Posterior vena cava (tissue), 2 donors: ENCODE measurements at regions not wholly inside any gene's neighbourhood (a gene's known extent, or its start where the extent isn't known, plus 50 kb on each side); places are given as distances from the start of the nearest gene placed in this dataset.
"Not testable (repeated sequence)": the region's sequence is repeated elsewhere in the genome, so short reads cannot be mapped to it uniquely, and the experiment has no call there.

ENCODE experiments used
- DNase-seq: peaks from one replicate; pipeline ENCODE4 v3.0.0-alpha.2; 2020; ENCODE audit warnings: low spot score
- intact Hi-C, 2 donors: fragments of 100-400 bp; cut with DNase I; formaldehyde crosslinking; loops; one replicate each; pipeline versions ENCODE4 v1.14.1 to v1.14.2; 2022 to 2023
- donor health status: DM: yes; HTN: yes; CAD: no.
- donor health status: DM: yes; HTN: yes; CAD: no.

DNA sequence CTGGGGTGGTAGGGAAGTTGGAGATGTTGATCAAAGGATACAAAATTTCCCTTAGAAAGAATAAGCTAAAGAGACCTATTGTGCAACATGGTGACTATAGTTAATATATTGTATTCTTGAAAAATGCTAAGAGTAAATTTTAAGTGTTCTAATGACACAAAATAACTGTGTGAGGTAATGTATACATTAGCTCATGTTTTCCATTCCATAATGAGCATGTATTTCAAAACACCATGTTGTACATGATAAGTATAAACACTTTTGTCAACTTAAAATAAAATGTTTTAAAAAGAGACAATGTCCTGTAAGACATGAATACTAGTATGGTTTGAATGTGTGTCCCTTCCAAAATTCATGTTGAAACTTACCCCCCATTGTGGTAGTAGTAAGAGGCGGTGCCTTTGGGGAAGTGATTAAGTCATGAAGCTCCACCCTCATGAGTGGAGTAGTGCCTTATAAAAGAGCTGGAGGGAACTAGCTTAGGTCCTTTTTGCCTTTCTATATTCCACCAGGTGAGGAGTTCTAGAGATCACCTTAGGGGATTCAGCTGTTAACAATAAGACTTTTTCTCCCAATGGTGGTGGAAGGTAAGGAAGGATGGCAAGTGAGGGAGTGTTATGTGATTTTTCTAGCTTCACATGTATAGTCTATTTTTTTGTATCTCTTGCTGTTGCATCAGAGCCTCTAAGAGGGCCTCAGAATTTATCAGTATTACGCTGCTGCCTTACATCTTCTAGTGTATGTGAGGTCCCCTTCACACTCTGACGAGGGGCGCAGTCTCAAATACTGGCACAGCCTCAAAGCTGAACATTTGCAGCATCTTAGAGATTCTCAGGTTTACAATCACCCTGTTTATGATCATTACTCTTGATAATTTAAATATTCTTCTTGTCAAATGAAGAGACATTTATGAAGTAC lies 94.9 kb upstream of the NREP start:
- intact Hi-C loops: no loop called here
- DNase-seq: no peak

DNA sequence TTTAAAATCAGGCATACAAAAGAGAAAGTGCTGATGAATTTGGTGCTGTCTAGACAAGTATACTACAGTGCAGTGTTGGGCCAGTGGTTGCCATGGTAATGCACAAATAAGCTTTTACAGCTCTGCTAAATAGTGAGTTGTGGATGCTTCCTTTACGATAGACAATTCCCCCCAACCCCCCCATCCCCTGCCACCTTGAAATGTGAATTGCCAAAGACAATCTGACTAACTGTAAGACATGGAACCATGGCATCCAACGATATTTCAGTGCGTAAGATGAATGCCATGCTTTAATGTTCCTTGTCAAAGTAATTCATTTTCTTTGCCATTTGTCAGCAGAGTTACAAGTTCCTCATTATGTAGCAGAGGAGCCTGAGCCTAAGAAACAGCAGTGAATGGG lies 91.5 kb upstream of the NREP start:
- intact Hi-C loops: no loop called here
- no peak for DNase-seq

DNA sequence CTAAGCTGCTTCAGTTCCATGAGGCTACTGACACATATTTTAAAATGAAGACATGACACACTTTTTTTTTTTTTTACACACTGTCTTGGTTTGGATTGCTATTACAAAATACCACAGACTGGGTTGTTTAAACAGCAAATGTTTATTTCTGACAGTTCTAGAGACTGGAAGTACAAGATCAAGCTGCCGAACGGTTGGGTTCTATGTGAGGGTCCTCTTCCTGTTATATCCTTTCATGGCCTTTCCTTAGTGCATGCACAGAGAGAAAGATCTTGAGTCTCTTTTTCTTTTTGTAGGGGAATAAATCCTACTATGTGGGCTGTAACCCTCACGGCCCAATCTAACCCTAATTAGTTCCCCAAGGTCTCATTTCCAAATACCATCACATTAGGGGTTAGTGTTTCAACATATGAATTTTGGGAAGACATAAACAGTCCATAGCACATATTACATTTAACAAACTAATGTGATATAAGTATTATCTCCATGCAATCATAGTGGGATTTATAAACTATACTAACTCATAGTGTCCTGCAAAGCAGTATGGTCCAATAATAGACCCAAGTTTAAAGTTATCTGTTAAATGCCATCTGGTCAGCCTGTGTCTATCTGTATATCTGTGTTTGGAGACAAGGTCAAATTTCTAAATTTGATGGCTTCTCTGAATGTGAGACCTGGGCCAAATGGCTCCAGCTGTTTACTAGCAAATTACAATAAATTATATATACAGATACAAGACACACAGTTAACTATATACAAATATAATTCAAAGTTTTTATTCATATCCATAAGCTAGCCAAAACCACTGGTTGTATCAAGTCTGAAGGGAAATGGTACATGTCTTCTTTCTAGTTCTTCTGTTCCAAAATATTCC lies 90.3 kb upstream of the NREP start:
- no peak for DNase-seq
- intact Hi-C loops: no loop called here

DNA sequence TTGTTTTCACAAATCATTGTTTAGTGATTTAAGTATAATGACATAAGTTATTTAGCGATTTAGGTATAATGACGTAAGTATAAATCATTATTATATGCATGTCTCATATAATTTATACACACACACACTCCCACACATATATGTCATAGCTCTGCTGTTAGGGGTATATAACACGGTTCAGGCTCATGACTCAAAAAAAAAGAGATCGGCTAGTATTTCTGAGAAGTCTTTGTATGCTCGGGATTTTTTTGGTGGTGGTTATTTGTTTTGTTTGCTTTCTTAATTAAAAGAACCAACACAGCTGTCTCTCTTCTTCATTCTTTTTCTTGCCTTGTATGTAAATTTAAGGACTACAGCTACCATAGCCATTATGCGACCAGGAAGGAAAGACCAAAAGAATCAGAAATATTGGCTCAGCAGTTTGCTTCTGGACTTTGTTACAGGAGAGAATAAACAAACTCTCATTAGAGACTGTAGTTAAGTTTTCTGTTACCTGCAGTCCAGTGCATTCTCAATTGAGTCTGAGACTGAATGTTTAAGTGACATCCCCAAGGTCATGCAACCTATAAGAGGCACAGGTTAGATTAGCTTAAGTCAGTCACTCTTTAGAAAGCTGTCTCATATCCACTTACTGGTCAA lies 83.2 kb upstream of the NREP start:
- DNase-seq: no peak
- intact Hi-C loops: no loop called here

DNA sequence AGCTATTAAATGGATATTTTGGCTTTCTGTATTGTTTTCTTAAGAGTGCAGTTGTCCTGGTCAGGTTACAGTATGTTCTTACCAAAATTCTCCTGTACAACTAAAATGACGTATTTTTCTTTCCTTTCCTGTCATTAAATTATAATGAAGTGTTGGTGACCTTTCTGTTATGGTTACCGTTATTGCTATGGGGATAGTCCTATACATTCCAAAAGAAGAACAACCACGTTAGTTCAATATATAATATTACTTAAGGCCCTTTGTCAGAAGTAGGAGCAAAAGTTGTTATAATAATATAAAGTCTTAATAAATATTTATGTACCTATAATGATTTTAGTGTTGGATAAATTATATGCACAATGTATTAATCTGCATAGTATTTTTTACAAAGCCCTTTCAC lies 82.4 kb upstream of the NREP start:
- intact Hi-C loops: no loop called here
- DNase-seq: no peak

DNA sequence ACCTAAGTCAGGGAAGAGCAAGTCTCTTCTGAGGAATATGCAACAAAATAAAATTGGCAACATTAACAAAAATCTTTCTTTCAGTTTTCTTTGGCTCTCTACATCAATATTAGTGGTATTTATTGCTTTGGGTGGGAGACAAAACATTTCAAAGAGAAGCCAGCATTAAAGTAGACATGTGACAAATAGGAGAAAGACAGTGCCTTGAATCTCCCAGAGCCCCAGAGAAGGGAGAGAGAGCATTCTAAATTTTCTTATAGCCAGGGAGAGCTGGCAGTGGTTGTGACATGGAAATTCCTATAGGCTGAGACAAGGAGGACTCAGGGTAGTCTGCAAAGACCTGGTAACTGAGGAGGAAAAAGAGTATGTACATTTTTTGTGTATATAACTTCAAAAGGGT lies 79.4 kb upstream of the NREP start:
- DNase-seq: no peak
- intact Hi-C loops: no loop called here

DNA sequence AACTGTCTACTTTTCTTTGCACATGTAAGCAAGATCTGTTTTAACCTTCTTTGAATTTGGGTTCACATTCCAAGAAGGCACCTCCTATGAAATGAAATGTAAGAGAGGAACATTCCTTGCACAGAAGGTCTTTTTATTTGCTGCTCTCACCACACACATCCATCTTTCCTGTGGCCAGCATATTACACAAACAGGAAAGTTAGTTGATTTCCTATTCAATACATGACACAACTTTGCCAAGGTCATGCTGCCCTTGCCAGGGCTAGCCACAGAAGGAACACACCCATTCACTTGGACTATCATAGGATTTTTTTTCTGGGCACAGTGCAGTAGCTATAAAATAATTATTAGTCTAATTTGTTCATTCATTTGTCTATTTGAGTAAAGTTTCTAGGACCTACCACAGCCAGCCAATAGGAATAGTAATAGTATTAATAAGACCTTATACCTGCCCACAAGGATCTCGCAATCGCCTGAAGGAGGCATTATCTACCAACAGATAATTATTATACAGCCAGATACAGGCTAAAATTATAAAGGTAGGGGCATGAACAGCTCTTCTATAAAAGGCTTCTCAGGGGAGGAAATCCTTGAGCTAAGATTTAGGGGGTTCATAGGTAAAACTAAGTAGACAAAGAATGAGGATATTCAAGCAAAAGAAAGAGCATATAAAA lies 78.1 kb upstream of the NREP start:
- intact Hi-C loops: no loop called here
- no peak for DNase-seq

DNA sequence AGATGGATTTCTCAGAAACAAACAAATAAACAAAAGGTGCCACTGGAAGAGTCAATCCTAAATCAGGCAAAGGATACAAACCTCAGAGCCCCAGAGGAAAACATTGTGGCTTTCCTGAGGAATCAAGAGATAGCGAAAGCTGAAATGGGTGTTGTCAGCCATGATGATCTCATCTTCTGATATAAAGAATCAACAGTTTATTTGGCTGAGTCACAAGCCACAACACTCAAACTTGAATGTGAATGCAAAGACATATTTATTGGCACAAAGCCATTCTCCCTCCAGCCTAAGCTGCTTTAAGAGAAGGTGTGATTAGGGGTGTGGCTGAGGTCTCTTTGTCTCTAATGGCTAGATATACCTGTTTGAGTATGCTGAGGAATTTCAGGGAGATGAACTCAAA lies 73.3 kb upstream of the NREP start:
- intact Hi-C loops: no loop called here
- DNase-seq: no peak

DNA sequence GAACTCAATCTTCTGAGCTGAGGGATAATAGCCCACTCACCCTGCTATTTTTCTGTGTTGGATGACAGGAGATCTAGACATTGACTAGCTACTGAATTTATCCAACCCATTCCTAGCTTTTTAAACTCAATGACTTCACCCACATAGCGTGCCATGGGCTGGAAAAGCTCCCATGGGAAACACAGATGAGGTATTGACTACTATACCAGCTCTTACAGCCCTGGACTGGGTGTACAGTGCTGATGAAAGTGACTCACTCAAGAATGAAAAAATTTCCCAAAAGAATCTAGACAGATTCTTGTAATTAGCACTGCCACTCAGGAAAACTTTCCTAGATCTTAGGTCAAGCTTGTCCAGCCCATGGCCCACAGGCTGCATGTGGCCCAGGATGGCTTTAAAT lies 72.7 kb upstream of the NREP start:
- DNase-seq: no peak
- intact Hi-C loops: no loop called here

DNA sequence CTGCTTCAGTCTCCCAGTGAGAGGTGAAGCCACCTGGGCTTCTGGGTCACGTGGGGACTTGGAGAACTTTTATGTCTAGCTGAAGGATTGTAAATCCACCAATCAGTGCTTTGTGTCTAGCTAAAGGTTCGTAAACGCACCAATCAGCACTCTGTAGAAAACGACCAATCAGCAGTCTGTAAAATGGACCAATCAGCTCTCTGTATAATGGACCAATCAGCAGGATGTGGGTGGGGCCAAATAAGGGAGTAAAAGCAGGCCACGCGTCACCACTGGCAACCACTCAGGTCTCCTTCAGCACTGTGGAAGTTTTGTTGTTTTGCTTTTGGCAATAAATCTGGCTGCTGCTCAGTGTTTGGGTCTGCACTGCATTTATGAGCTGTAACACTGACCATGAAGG lies 69.1 kb upstream of the NREP start:
- intact Hi-C loops: no loop called here
- no peak for DNase-seq

DNA sequence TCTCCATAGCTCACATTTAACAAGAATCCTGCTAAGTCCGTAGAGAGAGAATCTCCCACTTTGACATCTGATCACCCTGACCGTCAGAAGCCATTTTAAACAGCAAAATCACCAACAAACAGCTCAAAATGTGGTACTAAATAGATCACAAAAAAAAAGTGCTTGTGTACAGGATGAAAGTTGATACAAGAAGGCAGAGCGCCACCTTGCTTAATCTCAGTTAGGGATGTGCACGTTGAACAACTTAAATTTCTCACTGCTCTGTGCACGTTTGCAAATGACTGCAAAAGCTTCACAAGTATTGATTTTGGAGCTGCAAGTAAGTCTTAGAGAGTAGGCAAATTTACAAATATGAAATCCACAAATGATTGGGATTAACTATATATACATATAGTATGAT lies 63.1 kb upstream of the NREP start:
- DNase-seq: no peak
- intact Hi-C loops: no loop called here

DNA sequence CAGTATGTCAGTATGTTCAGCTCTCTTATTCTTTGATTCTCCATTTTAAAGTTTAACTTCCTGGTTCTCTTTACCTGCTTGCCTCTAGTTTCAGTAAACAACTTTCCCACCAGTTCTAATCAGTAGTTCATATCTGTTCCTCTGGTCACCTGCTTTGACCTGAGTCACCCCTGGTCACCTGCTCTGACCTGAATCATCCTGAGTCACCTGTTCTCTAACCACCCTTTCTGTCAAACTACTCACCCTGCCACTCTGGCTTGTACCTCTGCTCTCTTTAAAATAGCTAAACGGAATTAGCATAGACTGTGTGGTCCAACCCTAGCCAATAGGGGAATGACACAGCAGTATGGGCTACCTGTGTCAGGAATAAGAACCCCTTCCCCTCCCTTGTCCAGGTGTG lies 62.0 kb upstream of the NREP start:
- DNase-seq, intact Hi-C loops: not testable (repeated sequence)

DNA sequence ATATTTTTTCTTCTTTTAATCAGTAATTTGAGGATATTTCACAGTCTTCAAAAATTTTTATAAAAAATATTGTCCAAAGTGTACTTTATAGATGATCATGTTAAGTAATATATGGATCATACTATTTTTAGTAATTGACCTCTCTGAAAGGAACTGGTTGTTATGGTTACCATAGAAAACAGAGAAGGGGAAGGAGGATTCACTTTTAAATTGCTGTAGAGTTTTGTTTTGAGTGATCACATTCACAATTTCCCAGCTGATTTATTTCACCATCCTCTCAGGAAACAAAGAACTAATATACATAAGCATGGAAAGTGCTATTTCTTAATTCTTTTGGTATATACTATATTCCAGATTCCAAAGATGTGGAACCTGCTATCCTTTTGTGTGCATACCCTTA lies 56.5 kb upstream of the NREP start:
- no peak for DNase-seq
- intact Hi-C loops: no loop called here

DNA sequence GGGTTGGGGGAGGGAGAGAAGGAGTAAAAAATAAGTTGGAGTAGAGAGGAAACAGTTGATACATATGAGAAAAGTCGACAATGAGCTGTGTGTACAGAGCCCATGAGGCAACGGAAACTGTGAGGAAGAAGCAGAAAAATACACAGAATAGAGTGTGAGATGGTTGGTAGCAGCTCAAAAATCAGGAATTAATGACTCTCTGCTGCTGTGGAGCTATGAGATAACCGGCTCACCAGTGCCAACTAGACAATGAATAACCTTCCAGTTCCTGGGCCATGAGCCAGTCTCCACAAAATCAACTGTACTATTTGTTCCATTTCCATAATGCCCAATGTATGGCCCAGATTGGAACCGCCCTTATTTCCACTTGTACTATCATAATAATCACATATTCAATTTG lies 53.1 kb upstream of the NREP start:
- no peak for DNase-seq
- intact Hi-C loops: no loop called here
